ENCODE measurements at regions not wholly inside any gene's neighbourhood (a gene's known extent, or its start where the extent isn't known, plus 50 kb on each side); places are given as distances from the start of the nearest gene placed in this dataset.

GRCh38 chr3:99242271-99242670 lies 340.8 kb upstream of the DCBLD2 start:
- TF ChIP-seq, protein P1, sequence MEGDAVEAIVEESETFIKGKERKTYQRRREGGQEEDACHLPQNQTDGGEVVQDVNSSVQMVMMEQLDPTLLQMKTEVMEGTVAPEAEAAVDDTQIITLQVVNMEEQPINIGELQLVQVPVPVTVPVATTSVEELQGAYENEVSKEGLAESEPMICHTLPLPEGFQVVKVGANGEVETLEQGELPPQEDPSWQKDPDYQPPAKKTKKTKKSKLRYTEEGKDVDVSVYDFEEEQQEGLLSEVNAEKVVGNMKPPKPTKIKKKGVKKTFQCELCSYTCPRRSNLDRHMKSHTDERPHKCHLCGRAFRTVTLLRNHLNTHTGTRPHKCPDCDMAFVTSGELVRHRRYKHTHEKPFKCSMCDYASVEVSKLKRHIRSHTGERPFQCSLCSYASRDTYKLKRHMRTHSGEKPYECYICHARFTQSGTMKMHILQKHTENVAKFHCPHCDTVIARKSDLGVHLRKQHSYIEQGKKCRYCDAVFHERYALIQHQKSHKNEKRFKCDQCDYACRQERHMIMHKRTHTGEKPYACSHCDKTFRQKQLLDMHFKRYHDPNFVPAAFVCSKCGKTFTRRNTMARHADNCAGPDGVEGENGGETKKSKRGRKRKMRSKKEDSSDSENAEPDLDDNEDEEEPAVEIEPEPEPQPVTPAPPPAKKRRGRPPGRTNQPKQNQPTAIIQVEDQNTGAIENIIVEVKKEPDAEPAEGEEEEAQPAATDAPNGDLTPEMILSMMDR (IDR thresholded peaks at IDR 0.05): no peak
- TF ChIP-seq POLR2A (IDR thresholded peaks at IDR 0.05): no peak

Measured in Peyer's patch (tissue), 4 donors.